NCI-H1092 treated with DMSO at 0.1 percent for 48 hours (cell line): ENCODE measurements at regions not wholly inside any gene's neighbourhood (a gene's known extent, or its start where the extent isn't known, plus 50 kb on each side); places are given as distances from the start of the nearest gene placed in this dataset.

Experiments
- DNase-seq: peaks from one replicate; lab custom pipeline; 2025; lab: John Stamatoyannopoulos, UW

- DNase-seq: no peak
Observed at GRCh38 chr20:19077370-19078220, 134.8 kb upstream of the SLC24A3 start.

GRCh38 chr20:19078448-19079373 lies 133.7 kb upstream of the SLC24A3 start:
- no peak for DNase-seq

- no peak for DNase-seq
Observed at GRCh38 chr20:19079536-19080299, 132.7 kb upstream of the SLC24A3 start.

- DNase-seq: no peak
Observed at GRCh38 chr20:19081937-19082336, 130.5 kb upstream of the SLC24A3 start.

- DNase-seq: no peak
Observed at GRCh38 chr20:19083136-19083621, 129.3 kb upstream of the SLC24A3 start.

GRCh38 chr20:19090332-19090731 lies 122.1 kb upstream of the SLC24A3 start:
- DNase-seq: no peak

- DNase-seq: no peak
Observed at GRCh38 chr20:19094959-19095541, 117.4 kb upstream of the SLC24A3 start.

GRCh38 chr20:19095762-19096161 lies 116.7 kb upstream of the SLC24A3 start:
- no peak for DNase-seq

- DNase-seq: no peak
Observed at GRCh38 chr20:19096843-19097242, 115.6 kb upstream of the SLC24A3 start.

- no peak for DNase-seq
Observed at GRCh38 chr20:19098117-19098516, 114.3 kb upstream of the SLC24A3 start.

GRCh38 chr20:19098806-19099578 lies 113.5 kb upstream of the SLC24A3 start:
- no peak for DNase-seq

- no peak for DNase-seq
Observed at GRCh38 chr20:19099596-19100545, 112.6 kb upstream of the SLC24A3 start.

GRCh38 chr20:19100975-19101374 lies 111.5 kb upstream of the SLC24A3 start:
- no peak for DNase-seq

GRCh38 chr20:19104186-19104585 lies 108.3 kb upstream of the SLC24A3 start:
- no peak for DNase-seq

GRCh38 chr20:19108155-19108554 lies 104.3 kb upstream of the SLC24A3 start:
- DNase-seq: no peak

- no peak for DNase-seq
Observed at GRCh38 chr20:19110285-19110684, 102.2 kb upstream of the SLC24A3 start.

GRCh38 chr20:19110881-19111460 lies 101.5 kb upstream of the SLC24A3 start:
- DNase-seq: peak; percentile 34

GRCh38 chr20:19112828-19113227 lies 99.6 kb upstream of the SLC24A3 start:
- DNase-seq: no peak

GRCh38 chr20:19113343-19113930 lies 99.0 kb upstream of the SLC24A3 start:
- DNase-seq: no peak
